ENCODE measurements at regions not wholly inside any gene's neighbourhood (a gene's known extent, or its start where the extent isn't known, plus 50 kb on each side); places are given as distances from the start of the nearest gene placed in this dataset.

GRCh38 chr4:137076908-137077307 lies 455.4 kb downstream of the PCDH18 start:
- DNase-seq (ENCODE audit: low read depth, low spot score) = no peak

DNA sequence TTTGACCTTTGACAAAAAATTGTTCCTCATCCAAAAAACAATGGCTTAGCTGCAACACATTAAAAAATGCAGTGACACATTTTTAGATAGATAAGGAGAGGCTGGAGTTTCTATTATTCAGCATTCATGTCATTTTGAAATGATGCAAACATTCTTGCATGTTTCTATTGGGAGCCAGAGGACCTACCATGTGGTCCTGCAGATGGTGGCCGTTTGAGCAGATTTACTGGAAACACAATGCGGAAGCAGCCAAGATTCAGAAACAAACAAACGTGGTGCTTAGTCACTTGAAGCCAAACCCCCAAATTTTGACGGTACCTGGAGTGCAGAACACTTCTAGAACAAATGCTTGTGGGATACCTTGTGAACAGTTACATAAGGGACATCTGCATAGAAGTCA lies 456.7 kb downstream of the PCDH18 start:
- DNase-seq (ENCODE audit: low read depth, low spot score) = no peak

DNA sequence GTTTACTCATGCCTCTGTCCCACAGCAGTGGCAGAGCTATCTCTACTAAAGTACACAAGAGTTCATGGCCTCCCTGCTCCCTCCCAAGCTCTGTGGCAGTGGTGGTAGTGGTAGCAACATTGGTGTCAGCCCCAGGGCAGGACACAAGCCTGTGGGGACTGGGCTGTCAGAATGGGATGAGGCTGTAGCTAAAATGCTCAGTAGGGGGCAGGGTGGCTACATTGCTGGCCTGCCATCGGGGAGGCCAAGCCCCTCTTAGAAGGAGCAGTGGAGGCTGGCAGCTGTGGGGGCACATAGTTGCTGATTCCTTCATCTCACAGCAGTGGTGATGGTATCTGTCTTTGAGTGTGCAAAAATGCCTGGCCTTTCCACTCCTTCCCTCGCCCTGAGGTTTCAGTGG lies 461.7 kb downstream of the PCDH18 start:
- DNase-seq (ENCODE audit: low read depth, low spot score) = no peak

DNA sequence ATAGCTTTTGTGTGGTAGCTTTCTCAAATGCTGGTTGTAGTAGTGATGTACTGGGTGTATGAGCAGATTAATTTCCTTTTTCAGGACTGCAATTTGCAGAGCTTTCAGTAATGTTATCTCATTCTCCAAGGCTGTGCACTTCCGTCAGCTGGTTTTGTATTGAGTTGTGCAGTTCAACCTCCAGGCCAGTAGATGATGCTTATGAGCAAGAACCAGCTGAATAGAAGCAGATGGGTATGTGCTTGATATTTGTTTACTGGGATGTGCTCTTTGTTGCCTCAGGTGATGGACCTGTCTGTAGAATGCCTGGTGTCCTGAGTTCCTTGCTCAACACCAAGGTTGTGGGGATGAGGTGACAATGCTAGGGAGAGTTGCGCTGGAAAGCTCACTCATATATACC lies 462.8 kb downstream of the PCDH18 start:
- DNase-seq (ENCODE audit: low read depth, low spot score) = no peak

DNA sequence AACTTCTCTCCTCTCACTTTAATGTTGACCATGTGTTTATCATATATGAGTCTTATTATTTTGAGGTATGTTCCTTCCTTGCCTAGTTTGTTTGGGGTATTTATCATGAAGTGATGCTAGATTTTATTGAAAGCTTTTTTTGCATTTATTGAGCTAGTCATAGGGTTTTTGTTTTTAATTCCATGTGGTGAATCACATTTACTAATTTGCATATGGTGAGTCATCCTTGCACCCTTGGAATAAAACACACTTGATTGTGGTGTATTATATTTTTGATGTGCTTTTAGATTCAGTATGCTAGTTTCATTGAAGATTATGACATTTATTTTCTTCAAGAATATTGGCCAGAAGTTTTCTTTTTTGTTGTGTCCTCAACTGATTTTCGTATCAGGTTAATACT lies 464.6 kb downstream of the PCDH18 start:
- no peak for DNase-seq (ENCODE audit: low read depth, low spot score)

DNA sequence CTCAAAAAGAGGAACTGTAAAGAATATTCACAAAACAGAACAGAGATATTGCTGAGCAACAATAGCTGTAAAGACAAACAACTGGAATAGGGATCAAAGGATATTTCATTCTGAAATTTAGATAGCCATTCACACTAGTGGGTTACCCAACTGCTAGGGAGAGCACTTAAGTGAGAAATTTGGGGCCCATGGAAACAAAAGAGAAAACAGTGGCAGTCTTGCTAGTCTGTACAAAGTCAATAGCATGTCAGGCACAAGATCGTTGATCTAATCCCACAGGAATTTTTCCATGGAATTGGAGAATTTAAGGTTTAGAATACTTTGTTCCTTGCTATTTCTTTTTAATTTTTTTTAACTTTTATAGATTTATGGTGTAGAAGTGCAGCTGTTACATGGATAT lies 467.0 kb downstream of the PCDH18 start:
- no peak for DNase-seq (ENCODE audit: low read depth, low spot score)

- DNase-seq (ENCODE audit: low read depth, low spot score) = no peak
These were observed 468.3 kb downstream of the PCDH18 start for GRCh38 chr4:137063961-137064360.

DNA sequence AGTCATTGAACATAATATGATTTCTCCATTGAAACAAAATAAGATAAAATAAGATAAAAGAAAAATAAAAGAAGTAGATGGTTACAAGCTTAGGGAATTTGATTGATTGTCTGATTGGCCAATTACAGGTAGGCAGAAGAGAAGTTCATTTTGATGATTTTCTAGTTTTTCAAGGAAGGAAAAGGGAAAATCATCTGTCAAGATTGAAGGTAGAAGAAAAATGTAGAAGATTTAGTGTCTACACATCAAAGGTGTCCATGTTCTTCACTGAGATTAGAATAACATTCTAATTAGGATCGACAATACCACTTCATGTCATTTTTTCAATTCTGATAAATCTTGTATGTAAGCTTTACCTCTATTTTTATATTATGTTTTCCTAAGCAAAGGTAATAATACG lies 489.1 kb downstream of the PCDH18 start:
- no peak for DNase-seq (ENCODE audit: low read depth, low spot score)

DNA sequence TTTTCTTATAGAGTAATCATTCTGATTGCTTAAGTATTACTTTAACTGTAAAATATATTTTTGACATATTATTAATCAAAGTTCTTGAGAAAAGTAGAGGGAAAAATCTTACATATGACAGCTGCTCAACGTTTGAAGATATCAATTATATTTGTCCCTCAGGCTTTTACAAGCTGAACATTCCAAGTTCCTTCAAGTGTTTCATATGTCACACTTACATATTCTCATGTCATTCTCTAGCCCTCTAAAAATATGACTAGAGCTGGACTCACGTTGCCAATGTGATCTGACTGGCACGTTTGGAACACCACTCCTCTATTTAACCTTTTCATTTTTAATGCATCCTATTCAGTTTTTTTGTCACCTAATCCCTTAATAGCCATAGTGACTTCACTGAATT lies 492.9 kb downstream of the PCDH18 start:
- DNase-seq (ENCODE audit: low read depth, low spot score) = no peak

GRCh38 chr4:137032222-137032621 lies 500.1 kb downstream of the PCDH18 start:
- DNase-seq (ENCODE audit: low read depth, low spot score) = no peak

DNA sequence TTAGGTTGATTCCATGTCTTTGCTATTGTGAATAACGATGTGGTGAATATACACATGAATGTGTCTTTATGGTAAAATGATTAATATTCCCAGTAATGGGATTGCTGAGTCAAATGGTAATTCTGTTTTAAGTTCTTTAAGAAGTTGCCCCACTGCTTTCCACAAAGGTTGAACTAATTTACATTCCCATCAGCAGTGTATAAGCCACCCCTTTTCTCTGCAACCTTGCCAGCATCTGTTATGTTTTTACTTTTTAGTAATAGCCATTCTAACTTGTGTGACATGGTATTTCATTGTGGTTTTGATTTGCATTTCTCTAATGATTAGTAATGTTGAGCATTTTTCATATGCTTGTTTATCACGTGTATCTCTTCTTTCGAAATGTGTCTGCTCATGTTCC lies 503.3 kb downstream of the PCDH18 start:
- no peak for DNase-seq (ENCODE audit: low read depth, low spot score)

GRCh38 chr4:137025484-137026059 lies 506.7 kb downstream of the PCDH18 start:
- no peak for DNase-seq (ENCODE audit: low read depth, low spot score)

DNA sequence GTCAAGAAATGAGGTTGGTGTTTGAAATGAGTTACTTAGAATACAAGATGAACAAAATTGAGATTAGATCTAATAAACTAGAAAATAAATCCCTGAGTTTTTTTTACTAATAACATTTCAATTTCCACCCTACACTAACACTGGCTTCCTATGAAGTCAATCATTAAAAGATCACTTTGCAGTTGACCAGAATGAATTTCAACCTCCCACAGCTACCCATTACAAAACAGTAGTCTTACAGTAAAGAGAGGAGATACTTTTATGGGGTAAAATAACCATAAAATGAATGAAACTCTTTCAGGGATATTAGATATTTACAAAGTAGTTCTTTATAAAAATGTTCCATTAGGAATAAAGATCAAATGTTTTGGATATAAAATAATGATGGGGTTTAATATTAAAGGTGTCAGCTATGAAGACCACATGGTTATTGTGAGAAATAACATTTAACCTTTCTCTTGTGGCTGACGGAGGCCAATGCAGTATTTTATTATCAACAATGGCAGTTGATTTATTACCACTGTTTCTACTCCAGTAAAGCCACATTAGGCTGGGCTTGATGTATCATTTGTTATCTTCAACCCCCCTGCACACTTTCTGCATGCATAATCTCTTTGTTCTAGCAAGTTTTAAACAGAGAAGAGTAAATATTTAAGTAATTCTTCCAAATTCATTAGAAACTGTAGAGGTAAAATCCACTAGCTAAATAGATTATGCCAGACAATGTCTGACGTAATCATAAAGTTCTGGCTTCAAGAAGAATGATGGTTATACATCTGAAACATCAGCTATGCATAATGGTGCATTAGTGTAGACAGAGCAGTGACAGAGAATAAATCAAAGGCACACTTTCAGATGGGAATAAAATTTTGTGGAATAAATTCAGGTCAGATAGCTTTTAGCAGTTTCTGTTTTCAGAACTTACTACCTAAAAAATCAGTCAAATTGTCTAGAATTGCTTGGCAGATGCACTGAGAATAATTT lies 516.6 kb downstream of the PCDH18 start:
- DNase-seq (ENCODE audit: low read depth, low spot score) = no peak

- DNase-seq (ENCODE audit: low read depth, low spot score) = no peak
These were observed 531.9 kb downstream of the PCDH18 start for GRCh38 chr4:137000432-137000831.

GRCh38 chr4:136992032-136992431 lies 540.3 kb downstream of the PCDH18 start:
- no peak for DNase-seq (ENCODE audit: low read depth, low spot score)

GRCh38 chr4:136985683-136986082 lies 546.6 kb downstream of the PCDH18 start:
- no peak for DNase-seq (ENCODE audit: low read depth, low spot score)

DNA sequence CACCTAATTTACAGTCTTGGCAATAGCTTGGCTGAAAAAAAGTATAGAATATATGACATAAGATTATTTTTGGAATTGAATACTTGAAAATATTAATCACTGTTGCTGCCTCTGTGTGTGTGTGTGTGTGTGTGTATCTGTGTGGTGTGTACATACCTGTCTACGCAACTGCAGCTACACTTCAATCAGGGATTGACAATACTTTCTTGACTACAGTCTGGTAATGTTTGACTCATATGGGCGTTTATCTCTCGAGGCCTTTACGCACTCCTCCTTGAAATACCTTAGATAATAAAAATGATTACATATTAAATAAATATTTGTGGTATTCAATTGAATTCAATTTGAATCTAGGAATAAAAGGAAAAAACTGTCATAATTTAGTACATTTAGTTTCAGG lies 565.2 kb downstream of the PCDH18 start:
- DNase-seq (ENCODE audit: low read depth, low spot score) = no peak

DNA sequence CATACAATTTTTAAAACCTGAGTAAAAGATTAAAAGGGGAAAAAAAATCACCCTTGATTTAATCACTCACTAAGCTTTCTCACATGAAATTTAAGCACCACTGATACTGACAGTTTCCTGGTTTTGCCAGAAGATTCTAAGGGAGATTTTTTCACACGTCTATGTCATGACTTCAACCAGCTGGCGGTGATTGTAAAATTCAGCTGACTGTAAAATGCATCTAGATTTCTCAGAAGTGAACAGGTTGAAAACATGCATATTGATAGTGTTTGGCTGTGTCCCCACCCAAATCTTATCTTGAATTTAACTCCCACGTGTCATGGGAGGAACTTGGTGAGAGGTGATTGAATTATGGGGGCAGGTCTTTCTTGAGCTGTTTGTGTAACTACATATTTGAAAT lies 566.8 kb downstream of the PCDH18 start:
- no peak for DNase-seq (ENCODE audit: low read depth, low spot score)

DNA sequence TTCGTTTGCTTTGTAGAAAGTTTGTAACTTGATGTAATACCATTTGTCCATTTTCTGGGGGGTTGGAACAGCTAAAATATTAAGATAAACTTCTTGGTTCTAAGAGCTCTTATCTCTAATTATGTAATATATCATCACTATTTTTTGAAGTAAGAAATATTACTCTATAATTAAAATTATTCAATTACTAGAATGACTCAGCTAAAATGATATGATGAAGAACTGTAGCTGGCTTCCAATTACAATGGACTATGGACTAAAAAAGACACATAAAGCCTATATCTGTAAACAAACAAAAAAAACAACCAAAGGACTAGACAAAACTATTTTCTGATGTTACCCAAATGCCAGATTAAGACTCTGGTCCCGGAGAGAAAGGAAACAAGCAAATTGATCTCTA lies 569.4 kb downstream of the PCDH18 start:
- no peak for DNase-seq (ENCODE audit: low read depth, low spot score)

DNA sequence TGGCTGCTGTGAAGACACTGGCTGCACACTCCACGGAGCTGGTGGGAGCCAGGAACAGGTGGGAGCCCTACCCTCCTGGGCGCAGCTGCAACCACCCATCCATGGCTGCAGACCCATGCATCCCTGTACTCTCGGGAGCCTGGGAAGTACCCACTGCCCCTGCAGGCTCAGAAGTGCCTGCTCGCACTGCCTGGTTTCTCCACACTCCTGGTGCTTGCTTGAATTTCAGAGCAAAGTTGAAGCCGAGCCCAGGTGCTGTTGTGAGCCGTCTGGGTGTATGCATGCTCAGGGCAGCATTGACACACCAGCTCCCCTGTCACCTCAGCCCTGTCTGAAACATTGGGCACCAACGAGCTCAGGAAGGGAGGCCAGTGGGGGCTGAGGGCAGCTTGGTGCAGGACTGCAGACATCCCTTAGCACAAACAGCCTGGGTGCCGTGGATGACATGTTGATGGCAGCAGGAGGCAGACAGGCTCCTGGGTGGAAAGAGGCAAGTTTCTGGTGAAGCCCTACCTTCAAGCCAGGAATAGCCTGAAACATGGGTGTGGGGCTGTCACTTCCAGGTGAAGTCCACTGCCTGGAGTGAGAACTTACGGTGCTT lies 585.9 kb downstream of the PCDH18 start:
- no peak for DNase-seq (ENCODE audit: low read depth, low spot score)

GRCh38 chr4:136939781-136940180 lies 592.5 kb downstream of the PCDH18 start:
- DNase-seq (ENCODE audit: low read depth, low spot score) = no peak

DNA sequence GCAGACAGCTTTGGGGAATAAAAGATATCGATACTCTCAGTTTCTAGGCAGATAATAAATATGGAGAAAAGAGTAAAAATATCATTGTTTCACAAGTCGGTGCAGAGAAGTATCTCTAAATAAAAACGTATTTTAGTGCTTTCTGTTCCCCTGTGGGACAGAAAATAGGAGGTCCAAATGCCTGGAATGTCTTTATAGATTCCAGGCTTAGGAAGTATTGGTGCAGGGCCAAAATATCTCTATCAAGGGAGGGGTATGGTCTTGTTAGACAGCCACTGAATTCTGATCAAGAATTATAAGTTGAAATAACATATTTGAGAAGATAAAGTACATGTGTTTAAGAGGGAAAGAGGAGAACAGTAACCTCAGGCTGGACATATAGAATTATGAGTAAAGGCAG lies 596.4 kb downstream of the PCDH18 start:
- no peak for DNase-seq (ENCODE audit: low read depth, low spot score)

DNA sequence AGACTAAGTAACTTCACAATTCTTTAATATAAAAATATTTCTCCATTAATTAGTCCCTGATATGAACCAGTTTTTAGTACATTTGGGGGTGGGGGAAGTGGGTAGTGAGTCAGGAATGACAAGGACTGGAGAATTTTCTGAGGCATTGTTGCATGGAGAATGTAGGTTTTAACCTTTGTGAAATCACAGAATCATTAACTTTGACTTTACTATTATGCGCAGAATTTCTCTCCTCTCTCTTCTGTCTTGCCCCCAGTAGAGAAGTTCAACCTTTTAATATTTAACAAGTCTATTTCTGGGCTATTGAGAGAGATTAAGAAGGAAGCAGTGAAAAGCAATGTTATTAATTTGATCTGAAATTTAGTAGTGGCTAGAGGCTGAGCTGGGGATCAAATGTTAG lies 597.0 kb downstream of the PCDH18 start:
- DNase-seq (ENCODE audit: low read depth, low spot score) = no peak
